ENCODE measurements at regions not wholly inside any gene's neighbourhood (a gene's known extent, or its start where the extent isn't known, plus 50 kb on each side); places are given as distances from the start of the nearest gene placed in this dataset.

DNA sequence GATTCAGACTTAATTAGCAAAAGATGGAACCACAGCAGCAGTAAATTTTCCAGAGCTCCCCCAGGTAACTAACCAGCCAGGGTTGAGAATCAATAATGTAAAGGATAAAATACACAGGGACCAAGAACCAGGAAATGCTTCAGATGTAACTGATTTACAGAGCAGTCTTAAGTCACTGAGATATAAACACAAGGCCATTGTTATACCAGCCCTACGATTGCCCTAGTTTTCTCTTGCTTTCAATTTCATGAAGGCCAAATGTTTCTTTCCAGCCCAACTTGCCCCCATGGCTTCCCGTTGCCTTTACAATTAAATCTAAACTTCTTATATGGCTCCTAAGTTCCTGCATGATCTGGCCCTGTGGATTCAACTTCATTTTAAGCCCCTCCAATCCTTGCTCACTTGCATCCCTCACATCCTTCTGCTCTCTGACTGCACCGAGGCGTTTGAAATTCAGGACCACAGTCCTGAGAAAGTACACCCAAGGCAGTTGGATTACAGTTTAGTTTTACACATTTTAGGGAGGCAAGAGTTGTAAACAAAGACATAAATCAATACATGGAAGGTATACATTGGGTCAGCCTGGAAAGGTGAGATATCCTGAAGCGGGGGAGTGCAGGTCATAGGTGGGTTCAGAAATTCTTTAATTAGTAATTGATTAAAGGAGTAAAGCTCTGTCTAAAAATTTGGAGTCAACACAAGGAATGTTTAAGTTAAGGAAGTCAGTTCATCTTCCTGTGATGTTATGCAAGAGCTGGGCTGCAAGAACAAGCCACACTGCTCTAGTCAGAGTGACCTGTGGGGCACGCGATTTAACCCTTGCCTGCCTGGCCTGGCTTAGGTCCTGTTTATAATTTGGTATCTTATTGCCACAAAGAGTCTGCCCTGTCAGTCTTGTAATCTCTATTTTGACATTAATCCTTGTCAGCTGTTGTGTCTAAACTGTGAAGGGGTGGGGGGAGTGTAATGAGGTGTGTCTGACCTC lies 69.9 kb upstream of the COG2 start:
- TF ChIP-seq POLR2A (IDR thresholded peaks at IDR 0.05; ENCODE audit: low read depth, low read length) (no peak), CTCF (conservative IDR thresholded peaks at IDR 0.05; ENCODE audit: low read depth, low read length) (no peak), MAFK (IDR thresholded peaks at IDR 0.05; ENCODE audit: low read depth, low read length) (no peak), FOS (IDR thresholded peaks at IDR 0.05; ENCODE audit: low read depth, low read length) (no peak), CHD1 (IDR thresholded peaks at IDR 0.05; ENCODE audit: low read depth, low read length) (no peak), MXI1 (IDR thresholded peaks at IDR 0.05; ENCODE audit: borderline replicate concordance, low read depth, low read length) (no peak), NFE2L2 (IDR thresholded peaks at IDR 0.05; ENCODE audit: low read depth, low read length) (no peak)
- TF ChIP-seq, protein P1, sequence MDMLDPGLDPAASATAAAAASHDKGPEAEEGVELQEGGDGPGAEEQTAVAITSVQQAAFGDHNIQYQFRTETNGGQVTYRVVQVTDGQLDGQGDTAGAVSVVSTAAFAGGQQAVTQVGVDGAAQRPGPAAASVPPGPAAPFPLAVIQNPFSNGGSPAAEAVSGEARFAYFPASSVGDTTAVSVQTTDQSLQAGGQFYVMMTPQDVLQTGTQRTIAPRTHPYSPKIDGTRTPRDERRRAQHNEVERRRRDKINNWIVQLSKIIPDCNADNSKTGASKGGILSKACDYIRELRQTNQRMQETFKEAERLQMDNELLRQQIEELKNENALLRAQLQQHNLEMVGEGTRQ (IDR thresholded peaks at IDR 0.05; ENCODE audit: low read depth, low read length) = no peak
- 21% methylated on average over 2 of the region's 7 CpGs; no CpG with 5 or more reads in 1 of the 2 experiments for WGBS, 2 experiments (ENCODE audit: extremely low coverage in 2 of 2, insufficient read length in 1 of 2)
- intact Hi-C loops (cut with micrococcal nuclease) (no loop called here), in situ Hi-C loops (cut with MboI; ENCODE audit: low sequenced_read_pairs) (no loop called here), dilution Hi-C loops (cut with HindIII; ENCODE audit: low sequenced_read_pairs, unreplicated experiment) (no loop called here)
- no peak overlapping the region for H2BK15ac ChIP-seq (ENCODE audit: low read depth, low read length)
- no peaks in the 10 kb centered on the region for H4K20me1 ChIP-seq (ENCODE audit: insufficient read depth, low read length)
- no peak overlapping the region for H3K4me2 ChIP-seq (ENCODE audit: low read depth, low read length)
- no peak overlapping the region for H3K18ac ChIP-seq (ENCODE audit: low read depth, low read length)
- H2AFZ ChIP-seq (replicated peaks; ENCODE audit: low read length, poor library complexity) = no peak overlapping the region
- H3K23ac ChIP-seq (ENCODE audit: low read depth, low read length) = no peak overlapping the region
- no peaks in the 10 kb centered on the region for H3K36me3 ChIP-seq (ENCODE audit: control insufficient read depth, insufficient read depth, low read length)
- ChIA-PET POLR2A (ENCODE audit: unreplicated experiment) (no interaction called here), CTCF (no interaction called here)
- H2BK20ac ChIP-seq (ENCODE audit: low read depth, low read length) = no peak overlapping the region
- no TSS peak for BruUV-seq (replicated peaks)
- H3K14ac ChIP-seq (replicated peaks; ENCODE audit: low read depth, low read length) = no peak overlapping the region
- H2BK120ac ChIP-seq (ENCODE audit: low read depth, low read length) = no peak overlapping the region
- ATAC-seq (ENCODE audit: low read depth) (no peak), DNase-seq (no peak)
- no peak overlapping the region for H3K27ac ChIP-seq (ENCODE audit: insufficient read depth, low read length)
- no peak overlapping the region for H3K56ac ChIP-seq (ENCODE audit: extremely low read depth, insufficient read depth, low read length)
- H4K8ac ChIP-seq (ENCODE audit: low read depth in 2 of 2, low read length in 2 of 2) = no peak overlapping the region
- no peak overlapping the region for H4K91ac ChIP-seq (ENCODE audit: insufficient read depth, low read depth, low read length)
- no peak overlapping the region for H3K9ac ChIP-seq (ENCODE audit: low read depth, low read length)
- no peak overlapping the region for H2AK5ac ChIP-seq (ENCODE audit: low read depth, low read length)
- H3K79me1 ChIP-seq (ENCODE audit: low read depth in 1 of 2, low read length in 2 of 2) = no peaks in the 10 kb centered on the region
- H3K4ac ChIP-seq (ENCODE audit: low read depth, low read length) = no peak overlapping the region
- H3K9me3 ChIP-seq (ENCODE audit: control insufficient read depth, insufficient read depth, low read length) = no peaks in the 10 kb centered on the region
- H2BK5ac ChIP-seq (ENCODE audit: low read depth, low read length, poor library complexity, severe bottlenecking) = no peak overlapping the region
- no peak overlapping the region for H4K5ac ChIP-seq (ENCODE audit: low read depth, low read length)
- no peaks in the 10 kb centered on the region for H3K9me1 ChIP-seq (ENCODE audit: insufficient read depth, low read length)
- H3K27me3 ChIP-seq (ENCODE audit: control insufficient read depth, insufficient read depth, low read length) = no peaks in the 10 kb centered on the region
- H3K4me1 ChIP-seq (ENCODE audit: control insufficient read depth, insufficient read depth, low read length) = no peaks in the 10 kb centered on the region
- H3K4me3 ChIP-seq (ENCODE audit: insufficient read depth, low read depth, low read length) = no peak overlapping the region
- no peak overlapping the region for H2AK9ac ChIP-seq (replicated peaks; ENCODE audit: low read depth, low read length, poor library complexity)
